Mesendoderm (in vitro differentiated cells): ENCODE measurements at regions not wholly inside any gene's neighbourhood (a gene's known extent, or its start where the extent isn't known, plus 50 kb on each side); places are given as distances from the start of the nearest gene placed in this dataset.

Experiments used
- DNase-seq: peaks from one replicate; pipeline ENCODE4 v3.0.0; 2013
- H2AK5ac ChIP-seq: 2 replicates; pipeline ENCODE4 v1.6.1; 2013; ENCODE audit warnings: low read length, inconsistent platforms
- H2BK120ac ChIP-seq: 2 replicates; pipeline ENCODE4 v1.6.1; 2013; ENCODE audit warnings: low read depth, mild to moderate bottlenecking, low read length, moderate library complexity, mixed read lengths
- H2BK15ac ChIP-seq: replicated peaks from 2 replicates; pipeline ENCODE4 v1.6.1; 2013; ENCODE audit warnings: low read depth, mild to moderate bottlenecking, moderate library complexity
- H2BK5ac ChIP-seq: 2 replicates; pipeline ENCODE4 v1.6.1; 2013; ENCODE audit warnings: low read length, inconsistent platforms
- H3K18ac ChIP-seq: 2 replicates; pipeline ENCODE4 v1.6.1; 2013; ENCODE audit warnings: mild to moderate bottlenecking, low read length, mixed read lengths
- H3K23ac ChIP-seq: one replicate; pipeline ENCODE4 v1.6.1; 2013; ENCODE audit warnings: low read length
- H3K27ac ChIP-seq: 2 replicates; pipeline ENCODE4 v1.5.1; 2013; ENCODE audit warnings: low read depth, mild to moderate bottlenecking, inconsistent platforms, low read length, moderate library complexity
- H3K27me3 ChIP-seq: 2 replicates; pipeline ENCODE4 v1.6.1; 2013; ENCODE audit warnings: low read length, control low read depth, mild to moderate bottlenecking, inconsistent platforms; ENCODE audit not compliant: insufficient read depth, poor library complexity
- H3K36me3 ChIP-seq: 2 replicates; pipeline ENCODE4 v1.6.1; 2013; ENCODE audit warnings: low read length, inconsistent platforms; ENCODE audit not compliant: control insufficient read depth, insufficient read depth
- H3K4ac ChIP-seq: one replicate; pipeline ENCODE4 v1.6.1; 2013; ENCODE audit warnings: low read depth, mild to moderate bottlenecking, low read length, moderate library complexity
- H3K4me1 ChIP-seq: 2 replicates; pipeline ENCODE4 v1.6.1; 2013; ENCODE audit warnings: low read depth, low read length, inconsistent platforms; ENCODE audit not compliant: control insufficient read depth
- H3K4me2 ChIP-seq: 2 replicates; pipeline ENCODE4 v1.6.1; 2013; ENCODE audit warnings: low read length
- H3K4me3 ChIP-seq: 2 replicates; pipeline ENCODE4 v1.5.1; 2013; ENCODE audit warnings: mild to moderate bottlenecking, low read length
- H3K56ac ChIP-seq: one replicate; pipeline ENCODE4 v1.6.1; 2013; ENCODE audit warnings: low read length
- H3K79me1 ChIP-seq: 2 replicates; pipeline ENCODE4 v1.6.1; 2013; ENCODE audit warnings: low read length, inconsistent platforms
- H3K79me2 ChIP-seq: 2 replicates; pipeline ENCODE4 v1.6.1; 2013; ENCODE audit warnings: mild to moderate bottlenecking, low read length; ENCODE audit not compliant: control insufficient read depth, insufficient read depth
- H3K9ac ChIP-seq: 2 replicates; pipeline ENCODE4 v1.6.1; 2013; ENCODE audit warnings: low read length, inconsistent platforms
- H4K5ac ChIP-seq: one replicate; pipeline ENCODE4 v1.6.1; 2013; ENCODE audit warnings: low read length
- H4K8ac ChIP-seq: one replicate; pipeline ENCODE4 v1.6.1; 2013; ENCODE audit warnings: low read depth, mild to moderate bottlenecking, control low read depth, low read length, moderate library complexity
- WGBS: extraction: QIAGEN DNeasy Blood & Tissue Kit; methylation state at CpG from one replicate; pipeline ENCODE4 v1.1.7; 2013; ENCODE audit warnings: low lambda C conversion rate, missing lambda C conversion rate; ENCODE audit not compliant: insufficient coverage; ENCODE audit errors: extremely low coverage; 5-methylcytosine and 5-hydroxymethylcytosine counted together

DNA sequence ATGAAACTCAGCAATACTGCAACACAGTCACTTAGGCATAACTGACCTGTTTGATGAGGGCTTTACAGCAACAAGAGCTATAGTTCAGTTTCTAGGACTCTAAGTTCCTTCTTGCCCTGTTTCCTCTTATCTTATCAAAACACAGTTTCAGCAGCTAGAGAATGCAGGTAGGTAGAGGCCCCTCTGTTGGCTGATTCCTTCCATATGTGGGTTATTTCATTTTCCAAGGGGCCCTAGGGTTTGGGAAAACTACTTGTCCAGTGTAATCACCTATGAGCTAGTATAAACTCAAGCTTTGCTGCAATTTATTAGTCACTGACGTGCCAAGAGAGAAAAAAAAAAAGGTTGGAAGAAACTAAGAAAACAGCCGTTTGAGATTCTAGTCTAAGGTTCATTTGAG, 607.7 kb upstream of the USP24 start:
- Histone ChIP-seq H2AK5ac (no peak overlapping the region), H3K4me2 (no peak overlapping the region), H3K36me3 (no peaks in the 10 kb centered on the region), H4K5ac (no peak overlapping the region), H2BK120ac (no peak overlapping the region), H4K8ac (no peak overlapping the region), H3K9ac (no peak overlapping the region), H3K18ac (no peak overlapping the region), H3K4ac (no peak overlapping the region), H3K23ac (no peak overlapping the region), H3K27me3 (no peaks in the 10 kb centered on the region), H2BK15ac (no peak overlapping the region), H3K79me2 (no peaks in the 10 kb centered on the region), H2BK5ac (no peak overlapping the region), H3K4me3 (no peak overlapping the region), H3K56ac (no peak overlapping the region), H3K4me1 (no peaks in the 10 kb centered on the region), H3K79me1 (no peaks in the 10 kb centered on the region), H3K27ac (no peak overlapping the region)
- DNase-seq, result no peak
- WGBS, result no CpG with 5 or more reads among the region's 2 CpGs

DNA sequence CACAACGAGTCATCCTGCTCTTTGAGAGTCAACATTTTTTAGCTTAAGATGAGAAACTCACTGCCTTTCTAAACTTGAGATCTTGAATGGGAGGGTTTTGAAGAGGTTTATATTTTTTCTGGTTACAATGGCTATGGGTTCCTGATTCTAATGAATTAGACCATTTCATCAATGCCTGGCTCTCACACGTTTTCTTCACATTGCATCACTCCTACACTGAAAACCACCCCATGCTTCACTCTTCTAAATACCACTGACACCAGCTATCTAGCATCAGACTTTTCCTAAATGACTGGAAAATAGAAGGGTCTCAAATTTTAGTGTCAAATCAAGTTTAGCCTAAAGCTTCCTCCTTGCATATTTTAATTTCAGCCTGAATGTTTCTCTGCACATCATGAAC, 606.1 kb upstream of the USP24 start:
- H2BK120ac ChIP-seq, result no peak overlapping the region
- H3K4me3 ChIP-seq, result no peak overlapping the region
- H3K79me2 ChIP-seq, result no peaks in the 10 kb centered on the region
- no peak for DNase-seq
- H3K27me3 ChIP-seq, result no peaks in the 10 kb centered on the region
- H3K27ac ChIP-seq, result no peak overlapping the region
- H3K4me1 ChIP-seq, result no peaks in the 10 kb centered on the region
- no peak overlapping the region for H3K4ac ChIP-seq
- no peak overlapping the region for H3K18ac ChIP-seq
- no peak overlapping the region for H3K4me2 ChIP-seq
- no peaks in the 10 kb centered on the region for H3K79me1 ChIP-seq
- H4K5ac ChIP-seq, result no peak overlapping the region
- H2BK5ac ChIP-seq, result no peak overlapping the region
- H3K36me3 ChIP-seq, result no peaks in the 10 kb centered on the region
- no peak overlapping the region for H3K56ac ChIP-seq
- no peak overlapping the region for H4K8ac ChIP-seq
- no peak overlapping the region for H3K23ac ChIP-seq
- no peak overlapping the region for H2AK5ac ChIP-seq
- no peak overlapping the region for H3K9ac ChIP-seq
- WGBS, result no CpG with 5 or more reads among the region's 2 CpGs
- H2BK15ac ChIP-seq, result no peak overlapping the region

DNA sequence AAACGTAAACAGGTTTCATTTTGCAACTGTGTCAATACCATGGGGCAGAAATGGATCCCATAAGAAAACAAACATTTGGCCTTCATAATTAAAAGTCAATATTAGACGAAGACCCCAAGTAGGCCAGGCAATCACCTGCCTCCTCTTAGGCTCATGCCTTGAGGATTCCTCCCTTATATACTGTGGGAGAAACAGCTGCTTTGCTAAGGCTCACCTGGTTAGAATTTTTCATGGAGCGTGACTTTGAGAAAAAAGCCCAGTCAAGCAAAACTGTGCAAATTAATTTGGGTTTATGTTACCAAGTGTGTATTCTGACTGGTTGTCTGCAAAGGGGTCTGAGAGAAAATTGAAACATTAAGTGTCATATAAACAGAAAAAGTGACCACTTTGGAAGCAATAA, 605.3 kb upstream of the USP24 start:
- Histone ChIP-seq H3K4me3 (no peak overlapping the region), H2BK120ac (no peak overlapping the region), H3K23ac (no peak overlapping the region), H3K4me1 (no peaks in the 10 kb centered on the region), H2BK5ac (no peak overlapping the region), H3K79me1 (no peaks in the 10 kb centered on the region), H2BK15ac (no peak overlapping the region), H2AK5ac (no peak overlapping the region), H3K79me2 (no peaks in the 10 kb centered on the region), H4K8ac (no peak overlapping the region), H4K5ac (no peak overlapping the region), H3K27ac (no peak overlapping the region), H3K18ac (no peak overlapping the region), H3K27me3 (no peaks in the 10 kb centered on the region), H3K9ac (no peak overlapping the region), H3K36me3 (no peaks in the 10 kb centered on the region), H3K56ac (no peak overlapping the region), H3K4me2 (no peak overlapping the region), H3K4ac (no peak overlapping the region)
- no CpG with 5 or more reads among the region's 3 CpGs for WGBS
- no peak for DNase-seq

DNA sequence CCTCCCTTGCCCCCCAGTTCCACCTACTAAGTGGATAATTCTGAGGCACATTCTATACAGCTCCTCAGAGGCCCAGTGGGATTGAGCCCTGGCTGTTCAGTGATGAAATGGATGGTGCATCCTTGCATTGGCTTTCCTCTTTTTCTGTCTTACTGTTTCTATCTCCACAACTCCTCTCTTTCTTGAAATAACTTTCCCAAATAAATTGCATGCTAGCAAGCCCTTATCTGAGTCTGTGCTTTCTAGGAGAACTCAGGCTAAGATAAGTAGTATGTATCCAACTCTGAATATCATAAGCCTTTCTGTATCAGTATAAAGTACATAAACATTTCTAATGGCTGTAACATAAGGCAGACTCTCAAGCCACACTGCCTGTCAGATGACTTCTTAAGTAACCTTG, 603.8 kb upstream of the USP24 start:
- Histone ChIP-seq H2BK5ac (no peak overlapping the region), H3K23ac (no peak overlapping the region), H2BK15ac (no peak overlapping the region), H3K79me2 (no peaks in the 10 kb centered on the region), H3K56ac (no peak overlapping the region), H3K18ac (no peak overlapping the region), H4K5ac (no peak overlapping the region), H3K4me3 (no peak overlapping the region), H3K9ac (no peak overlapping the region), H3K27ac (no peak overlapping the region), H3K36me3 (no peaks in the 10 kb centered on the region), H2BK120ac (no peak overlapping the region), H2AK5ac (no peak overlapping the region), H3K4me2 (no peak overlapping the region), H3K4me1 (no peaks in the 10 kb centered on the region), H3K27me3 (no peaks in the 10 kb centered on the region), H4K8ac (no peak overlapping the region), H3K79me1 (no peaks in the 10 kb centered on the region), H3K4ac (no peak overlapping the region)
- no peak for DNase-seq

DNA sequence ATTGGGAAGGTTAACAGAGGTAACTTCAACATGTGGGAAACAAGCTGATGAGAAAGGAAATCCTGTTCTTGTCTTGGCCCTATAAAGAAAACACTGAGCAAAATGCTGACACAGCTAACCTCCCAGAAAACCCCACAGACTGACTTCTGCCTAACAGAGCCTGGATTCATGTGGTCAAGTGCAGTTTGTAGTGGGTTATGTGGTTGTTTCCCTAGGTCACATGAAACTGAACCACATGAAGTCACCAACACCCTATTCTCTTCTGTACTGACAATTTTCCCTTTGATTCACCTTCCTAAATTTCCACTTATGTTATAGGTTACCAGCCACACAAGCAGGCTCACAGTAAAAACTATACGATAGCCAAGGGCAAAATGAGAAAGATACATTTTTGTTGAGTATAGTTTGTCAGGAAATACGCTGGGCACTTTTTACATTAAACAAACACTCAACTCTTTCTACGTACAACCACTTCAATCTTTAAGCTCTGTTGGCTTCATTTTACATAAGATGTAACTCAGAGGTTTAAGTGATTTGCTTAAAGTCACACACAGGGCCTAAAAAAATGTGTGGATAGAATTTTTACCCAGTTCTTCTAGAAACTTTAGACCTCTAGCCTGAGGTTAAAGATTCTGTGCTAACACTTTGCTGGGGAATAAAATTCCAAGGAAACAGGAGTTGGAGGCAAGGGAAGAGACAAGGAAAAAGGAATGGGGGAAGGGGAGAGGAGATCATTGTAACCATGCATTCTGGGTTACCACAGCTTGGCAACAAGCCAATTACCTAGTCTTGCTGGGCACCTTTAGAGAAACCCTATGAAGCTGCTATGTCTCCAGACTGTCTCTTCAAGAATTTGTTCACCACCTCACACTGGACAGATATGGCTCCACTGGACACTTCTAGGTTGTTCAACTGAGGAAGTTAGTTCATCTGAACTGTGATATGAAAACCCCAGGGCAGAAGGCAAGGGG, 601.6 kb upstream of the USP24 start:
- H2BK5ac ChIP-seq, result no peak overlapping the region
- WGBS, result no CpG with 5 or more reads among the region's 3 CpGs
- no peak overlapping the region for H3K9ac ChIP-seq
- H4K8ac ChIP-seq, result no peak overlapping the region
- H2BK15ac ChIP-seq, result no peak overlapping the region
- H3K23ac ChIP-seq, result no peak overlapping the region
- H2AK5ac ChIP-seq, result no peak overlapping the region
- H4K5ac ChIP-seq, result no peak overlapping the region
- no peaks in the 10 kb centered on the region for H3K36me3 ChIP-seq
- H3K4ac ChIP-seq, result no peak overlapping the region
- no peaks in the 10 kb centered on the region for H3K79me2 ChIP-seq
- no peak overlapping the region for H3K4me2 ChIP-seq
- no peaks in the 10 kb centered on the region for H3K27me3 ChIP-seq
- H3K79me1 ChIP-seq, result no peaks in the 10 kb centered on the region
- no peaks in the 10 kb centered on the region for H3K4me1 ChIP-seq
- no peak overlapping the region for H3K56ac ChIP-seq
- DNase-seq, result no peak
- H3K4me3 ChIP-seq, result no peak overlapping the region
- no peak overlapping the region for H3K18ac ChIP-seq
- H2BK120ac ChIP-seq, result no peak overlapping the region
- H3K27ac ChIP-seq, result no peak overlapping the region
